HG03280 (cell line): ENCODE measurements at regions not wholly inside any gene's neighbourhood (a gene's known extent, or its start where the extent isn't known, plus 50 kb on each side); places are given as distances from the start of the nearest gene placed in this dataset.
"Not testable (repeated sequence)": the region's sequence is repeated elsewhere in the genome, so short reads cannot be mapped to it uniquely, and the experiment has no call there.

Experiments used
- ATAC-seq: cut with Tn5 transposase; IDR thresholded peaks from one replicate; pipeline ENCODE4 v1.9.1; 2021; ENCODE audit warnings: mild to moderate bottlenecking, moderate library complexity; ENCODE audit not compliant: unreplicated experiment

- ATAC-seq = no peak
Observed at GRCh38 chr13:55613429-55614187, 1527.1 kb upstream of the PRR20A start.

GRCh38 chr13:55615081-55615480, 1525.6 kb upstream of the PRR20A start:
- no peak for ATAC-seq

GRCh38 chr13:55617241-55617640, 1523.5 kb upstream of the PRR20A start:
- no peak for ATAC-seq

GRCh38 chr13:55627221-55627620, 1513.5 kb upstream of the PRR20A start:
- ATAC-seq = no peak

- ATAC-seq = no peak
Observed at GRCh38 chr13:55632402-55632801, 1508.3 kb upstream of the PRR20A start.

GRCh38 chr13:55649485-55649884, 1491.2 kb upstream of the PRR20A start:
- ATAC-seq = no peak

- no peak for ATAC-seq
Observed at GRCh38 chr13:55652657-55653056, 1488.1 kb upstream of the PRR20A start.

- no peak for ATAC-seq
Observed at GRCh38 chr13:55653497-55653896, 1487.2 kb upstream of the PRR20A start.

GRCh38 chr13:55654243-55654642, 1486.5 kb upstream of the PRR20A start:
- no peak for ATAC-seq

GRCh38 chr13:55660264-55660663, 1480.5 kb upstream of the PRR20A start:
- ATAC-seq = not testable (repeated sequence)

GRCh38 chr13:55660851-55661250, 1479.9 kb upstream of the PRR20A start:
- ATAC-seq = no peak

- ATAC-seq = no peak
Observed at GRCh38 chr13:55661505-55661904, 1479.2 kb upstream of the PRR20A start.

GRCh38 chr13:55664178-55664577, 1476.5 kb upstream of the PRR20A start:
- ATAC-seq = no peak

- ATAC-seq = no peak
Observed at GRCh38 chr13:55669051-55669450, 1471.7 kb upstream of the PRR20A start.

GRCh38 chr13:55673910-55674309, 1466.8 kb upstream of the PRR20A start:
- ATAC-seq = no peak

- no peak for ATAC-seq
Observed at GRCh38 chr13:55682776-55683175, 1457.9 kb upstream of the PRR20A start.

- ATAC-seq = no peak
Observed at GRCh38 chr13:55705526-55705925, 1435.2 kb upstream of the PRR20A start.

GRCh38 chr13:55705971-55706370, 1434.7 kb upstream of the PRR20A start:
- ATAC-seq = no peak

GRCh38 chr13:55714120-55714519, 1426.6 kb upstream of the PRR20A start:
- ATAC-seq = no peak

GRCh38 chr13:55727683-55728082, 1413.0 kb upstream of the PRR20A start:
- no peak for ATAC-seq

GRCh38 chr13:55728247-55728646, 1412.5 kb upstream of the PRR20A start:
- ATAC-seq = no peak

- ATAC-seq = no peak
Observed at GRCh38 chr13:55745828-55746227, 1394.9 kb upstream of the PRR20A start.

GRCh38 chr13:55761986-55762385, 1378.7 kb upstream of the PRR20A start:
- no peak for ATAC-seq
